HG03280 (cell line): ENCODE measurements at regions not wholly inside any gene's neighbourhood (a gene's known extent, or its start where the extent isn't known, plus 50 kb on each side); places are given as distances from the start of the nearest gene placed in this dataset.
"Not testable (repeated sequence)": the region's sequence is repeated elsewhere in the genome, so short reads cannot be mapped to it uniquely, and the experiment has no call there.

Experiments used
- ATAC-seq: cut with Tn5 transposase; IDR thresholded peaks from one replicate; pipeline ENCODE4 v1.9.1; 2021; ENCODE audit warnings: mild to moderate bottlenecking, moderate library complexity; ENCODE audit not compliant: unreplicated experiment

- ATAC-seq = no peak
Observed at GRCh38 chr13:44713788-44714469, 137.8 kb upstream of the TSC22D1 start.

DNA sequence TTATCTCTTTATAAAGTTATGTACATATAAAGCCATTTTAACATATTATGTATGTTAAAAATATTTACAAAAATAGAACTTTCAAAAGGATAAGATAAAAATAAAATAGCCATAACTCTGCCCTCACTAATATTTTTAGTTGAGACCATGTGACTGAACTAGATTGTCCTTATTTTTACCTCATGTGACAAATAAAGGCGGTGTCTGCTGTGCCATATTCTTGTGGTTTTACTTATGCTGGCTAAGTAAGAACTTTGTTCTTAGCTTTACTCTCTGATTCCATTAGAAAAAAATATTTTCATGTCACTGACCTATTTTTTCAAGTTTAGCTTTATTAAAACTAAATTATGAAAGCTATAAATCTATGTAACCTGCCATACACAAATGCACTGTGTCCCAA, 135.6 kb upstream of the TSC22D1 start:
- ATAC-seq = no peak

DNA sequence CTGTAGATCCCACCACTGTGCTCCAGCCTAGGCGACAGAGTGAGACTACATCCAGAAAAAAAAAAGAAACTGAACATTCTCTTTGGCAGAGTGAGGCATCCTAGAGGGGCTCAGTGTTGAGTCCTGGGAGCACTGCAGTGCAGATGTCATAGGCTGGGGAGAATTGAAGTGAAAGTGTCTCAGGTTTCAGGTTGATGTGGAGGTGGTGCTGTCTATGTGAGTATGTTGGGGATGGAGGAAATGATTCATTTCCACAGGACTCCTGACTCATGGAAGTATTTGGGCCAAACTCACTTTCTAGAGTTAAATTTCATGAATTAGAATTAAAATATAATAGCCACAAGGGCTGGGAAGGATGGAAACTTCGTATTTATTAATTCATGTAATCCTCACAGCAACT, 134.4 kb upstream of the TSC22D1 start:
- ATAC-seq = no peak

GRCh38 chr13:44704811-44705210, 128.7 kb upstream of the TSC22D1 start:
- ATAC-seq = not testable (repeated sequence)

GRCh38 chr13:44703371-44703770, 127.2 kb upstream of the TSC22D1 start:
- no peak for ATAC-seq

DNA sequence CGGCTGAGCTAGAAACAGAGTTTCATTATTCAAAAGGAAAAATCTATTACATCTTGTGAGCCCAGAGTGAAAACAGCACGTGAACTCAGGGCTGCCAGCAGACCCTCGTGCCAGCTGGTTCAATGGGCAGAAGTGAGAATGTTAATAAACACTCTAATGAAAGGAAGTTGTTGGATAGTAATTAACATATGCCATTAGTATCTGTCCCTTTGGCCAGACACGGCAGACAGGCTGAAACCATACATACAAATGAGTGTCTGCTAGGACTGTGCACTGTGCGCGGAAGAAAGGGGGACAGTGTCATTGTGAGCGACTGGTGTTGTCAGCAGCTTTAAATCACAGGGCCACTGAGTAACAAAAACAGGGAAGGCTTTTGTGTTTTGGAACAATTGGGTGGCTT, 121.9 kb upstream of the TSC22D1 start:
- ATAC-seq = no peak

- no peak for ATAC-seq
Observed at GRCh38 chr13:44697058-44697457, 120.9 kb upstream of the TSC22D1 start.

GRCh38 chr13:44695520-44695919, 119.4 kb upstream of the TSC22D1 start:
- ATAC-seq = no peak

DNA sequence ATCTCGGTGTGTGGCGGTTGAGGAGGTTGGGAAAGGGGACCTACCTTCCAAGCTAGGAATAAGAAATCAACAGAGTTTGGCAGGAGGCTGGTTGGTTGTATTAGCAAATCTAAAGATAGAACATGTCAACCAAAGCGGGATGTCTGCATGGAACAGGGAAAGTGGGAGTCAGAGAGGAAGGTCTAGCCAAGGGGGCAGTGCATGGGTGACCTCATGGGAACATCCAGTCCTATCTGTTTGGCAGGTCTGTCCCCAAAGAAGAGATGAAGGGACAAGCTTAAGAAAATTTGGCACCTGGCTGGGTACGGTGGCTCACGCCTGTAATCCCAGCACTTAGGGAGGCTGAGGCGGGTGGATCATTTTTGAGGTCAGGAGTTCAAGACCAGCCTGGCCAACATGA, 118.7 kb upstream of the TSC22D1 start:
- ATAC-seq = no peak

GRCh38 chr13:44694291-44694690, 118.2 kb upstream of the TSC22D1 start:
- no peak for ATAC-seq

DNA sequence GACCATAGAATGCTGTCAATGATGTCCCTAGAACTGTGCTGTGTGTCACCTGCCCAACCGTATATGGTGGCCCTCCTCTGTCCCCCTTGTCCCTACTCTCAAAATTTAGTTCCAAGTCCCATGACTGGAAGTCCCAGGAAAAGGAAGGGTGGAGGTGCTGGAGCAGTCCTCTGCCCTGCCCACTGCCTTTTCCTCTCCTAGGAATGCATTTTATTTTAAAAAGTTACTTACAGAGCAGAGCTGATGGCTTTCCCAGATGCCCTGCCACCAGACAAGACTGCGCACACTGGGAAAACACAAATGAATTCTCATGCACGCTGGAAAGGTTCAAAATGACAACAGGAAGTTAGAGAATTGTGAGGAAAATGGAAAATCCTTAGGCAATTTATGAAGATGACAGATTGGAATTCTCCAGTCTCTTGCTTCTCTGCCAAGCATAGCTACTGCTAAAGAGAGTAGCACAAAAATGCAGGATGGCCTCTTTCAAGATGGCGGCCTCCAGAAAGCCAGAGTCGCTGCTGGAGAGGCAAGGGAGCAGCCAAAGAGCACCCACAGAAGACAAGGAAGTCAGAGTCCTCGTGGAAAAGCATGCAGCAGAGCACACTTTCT, 117.1 kb upstream of the TSC22D1 start:
- ATAC-seq = no peak

GRCh38 chr13:44692173-44692713, 116.1 kb upstream of the TSC22D1 start:
- ATAC-seq = no peak

DNA sequence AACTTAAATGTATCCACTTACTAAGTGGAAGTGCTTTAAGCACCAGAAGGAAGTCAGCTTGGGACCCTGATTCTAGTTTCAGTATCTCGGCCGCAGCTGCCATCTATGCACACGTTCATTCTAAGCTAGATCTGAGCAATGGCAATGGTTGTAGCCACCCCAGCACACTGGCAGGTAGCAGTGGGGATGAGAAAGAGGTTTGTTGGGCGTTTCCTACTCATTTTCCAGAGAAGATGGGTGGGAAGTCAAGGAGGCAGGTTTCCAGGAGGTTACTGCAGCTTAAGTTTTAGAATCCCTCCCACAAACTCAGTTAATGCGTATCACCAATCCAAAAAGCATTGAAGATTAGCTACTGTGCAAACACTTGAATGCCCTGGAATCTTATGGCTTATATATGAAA, 114.2 kb upstream of the TSC22D1 start:
- ATAC-seq = no peak

DNA sequence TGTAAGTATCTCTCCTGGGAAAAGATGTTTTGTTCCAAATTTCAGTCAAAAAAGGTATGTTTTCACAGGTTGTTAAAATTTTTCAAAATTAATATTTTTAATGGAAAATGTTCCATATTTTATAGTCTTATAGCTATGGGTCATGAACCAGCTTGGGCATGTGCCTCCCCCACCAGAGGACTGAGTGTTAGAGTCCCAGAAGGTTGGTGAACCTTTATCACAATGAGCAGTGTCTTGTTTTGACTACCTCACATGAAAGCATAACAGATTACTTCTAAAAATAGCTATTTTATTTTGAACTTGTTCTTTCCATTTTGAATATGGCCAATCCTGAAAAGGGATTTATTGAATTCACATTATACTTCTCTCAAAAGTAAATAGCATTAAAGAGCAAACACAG, 112.5 kb upstream of the TSC22D1 start:
- no peak for ATAC-seq

- no peak for ATAC-seq
Observed at GRCh38 chr13:44686531-44686934, 110.4 kb upstream of the TSC22D1 start.

DNA sequence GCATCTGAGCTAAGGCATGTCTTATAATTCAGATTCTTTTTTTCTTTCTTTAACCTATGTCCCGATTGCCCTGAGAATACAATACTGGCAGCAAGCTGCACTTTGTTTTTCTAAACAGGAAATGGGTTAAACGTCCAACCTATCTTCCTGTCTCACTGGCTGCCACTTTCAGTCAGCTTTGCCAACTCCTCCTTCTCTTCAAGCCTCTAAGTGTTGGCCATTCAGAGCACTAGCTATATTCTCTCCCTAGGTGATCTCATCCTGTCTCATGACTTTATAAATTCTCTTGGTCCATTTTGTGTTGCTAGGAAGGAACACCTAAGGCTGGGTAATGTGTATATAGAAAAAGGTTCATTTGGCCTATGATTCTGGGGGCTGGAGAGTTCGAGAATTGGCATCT, 109.5 kb upstream of the TSC22D1 start:
- no peak for ATAC-seq

DNA sequence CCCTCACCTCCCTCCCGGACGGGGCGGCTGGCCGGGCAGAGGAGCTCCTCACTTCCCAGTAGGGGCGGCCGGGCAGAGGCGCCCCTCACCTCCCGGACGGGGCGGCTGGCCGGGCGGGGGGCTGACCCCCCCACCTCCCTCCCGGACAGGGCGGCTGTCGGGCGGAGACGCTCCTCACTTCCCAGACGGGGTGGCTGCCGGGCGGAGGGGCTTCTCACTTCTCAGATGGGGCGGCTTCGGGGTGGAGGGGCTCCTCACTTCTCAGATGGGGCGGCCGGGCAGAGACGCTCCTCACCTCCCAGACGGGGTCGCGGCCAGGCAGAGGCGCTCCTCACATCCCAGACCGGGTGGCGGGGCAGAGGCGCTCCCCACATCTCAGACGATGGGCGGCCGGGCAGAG, 106.3 kb upstream of the TSC22D1 start:
- not testable (repeated sequence) for ATAC-seq

DNA sequence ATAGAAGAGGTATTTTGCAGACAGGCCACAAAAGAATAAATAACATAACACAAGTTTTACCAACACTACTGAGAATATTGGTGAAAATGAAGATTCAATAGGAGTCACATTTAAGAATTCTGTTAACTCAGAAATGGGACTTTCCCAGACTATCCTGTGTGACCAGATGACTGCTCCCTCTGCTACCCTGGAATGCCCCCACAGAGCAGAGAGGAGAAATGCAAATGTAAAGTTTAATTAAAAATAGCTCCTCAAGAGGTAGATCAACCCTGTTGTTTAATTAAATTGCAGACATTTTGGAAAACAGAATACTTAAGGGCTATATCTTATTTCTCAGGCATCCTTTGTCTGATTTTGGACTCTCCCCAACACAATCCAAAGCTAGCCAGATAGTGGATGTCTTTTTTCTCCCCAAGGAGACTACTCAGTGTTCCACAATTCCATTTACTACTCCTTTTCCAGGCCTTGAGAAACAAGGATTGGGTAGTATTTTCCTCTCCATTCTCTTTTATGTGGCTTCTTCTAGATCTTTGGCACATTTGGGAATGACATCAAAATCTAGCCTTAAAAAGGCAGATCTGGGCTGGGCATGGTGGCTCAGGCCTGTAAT, 104.7 kb upstream of the TSC22D1 start:
- ATAC-seq = no peak

DNA sequence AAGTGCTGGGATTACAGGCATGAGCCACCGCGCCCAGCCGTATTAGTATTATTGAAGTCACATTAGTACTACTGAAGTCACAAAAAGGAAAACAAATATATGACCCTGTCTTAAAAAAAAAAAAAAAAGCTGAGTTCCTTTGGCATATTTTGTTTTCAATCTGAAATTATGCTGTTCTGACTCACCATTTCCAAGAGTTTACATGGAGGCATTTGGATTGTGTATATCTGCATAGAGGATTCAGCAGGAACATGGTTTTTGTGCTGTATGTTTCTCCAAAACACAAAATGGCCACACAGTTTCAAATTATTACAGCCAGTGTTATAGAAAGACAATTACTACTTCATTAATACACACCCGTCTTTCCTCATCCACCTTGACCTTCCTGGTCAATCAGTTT, 103.5 kb upstream of the TSC22D1 start:
- ATAC-seq = no peak

GRCh38 chr13:44678197-44678596, 102.1 kb upstream of the TSC22D1 start:
- ATAC-seq = no peak

DNA sequence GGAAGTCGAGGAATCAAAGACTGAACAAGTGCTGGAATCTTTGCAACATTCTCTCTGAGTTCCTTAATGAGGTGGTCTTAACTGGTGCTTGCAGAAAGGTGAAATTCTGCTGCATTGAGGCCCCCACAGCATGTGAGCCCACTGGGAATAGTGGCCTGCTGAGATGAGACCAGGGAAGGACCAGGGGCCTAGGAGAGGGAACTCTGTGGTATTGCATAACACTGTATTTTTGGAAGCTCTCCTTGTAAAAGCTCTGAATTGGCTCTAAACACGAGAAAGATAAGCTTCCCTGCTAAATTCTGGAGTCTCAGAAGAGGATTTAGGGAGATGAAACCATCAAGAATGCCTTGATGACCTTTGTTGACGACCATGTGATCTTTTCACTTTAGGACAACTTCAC, 100.4 kb upstream of the TSC22D1 start:
- ATAC-seq = no peak

DNA sequence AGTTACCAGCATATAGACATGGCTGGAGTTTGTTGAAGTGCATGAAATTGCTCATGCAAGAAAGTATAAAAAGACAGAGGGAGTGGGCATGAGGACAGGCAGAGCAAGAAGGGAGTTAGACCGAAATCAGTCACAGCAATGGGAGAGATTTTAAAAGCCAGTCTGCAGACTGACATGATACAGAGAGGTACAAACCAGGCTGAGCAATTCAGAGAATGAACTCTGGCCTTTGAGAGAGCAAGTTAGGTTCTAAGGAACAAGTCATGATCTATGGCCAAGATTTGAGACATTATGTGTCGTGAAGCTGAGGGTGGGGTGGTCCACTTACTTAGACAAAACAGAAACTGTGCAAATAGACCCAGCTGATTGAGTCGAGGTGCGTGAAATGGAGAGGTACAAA, 93.4 kb upstream of the TSC22D1 start:
- ATAC-seq = no peak
